ENCODE measurements at regions not wholly inside any gene's neighbourhood (a gene's known extent, or its start where the extent isn't known, plus 50 kb on each side); places are given as distances from the start of the nearest gene placed in this dataset.

DNA sequence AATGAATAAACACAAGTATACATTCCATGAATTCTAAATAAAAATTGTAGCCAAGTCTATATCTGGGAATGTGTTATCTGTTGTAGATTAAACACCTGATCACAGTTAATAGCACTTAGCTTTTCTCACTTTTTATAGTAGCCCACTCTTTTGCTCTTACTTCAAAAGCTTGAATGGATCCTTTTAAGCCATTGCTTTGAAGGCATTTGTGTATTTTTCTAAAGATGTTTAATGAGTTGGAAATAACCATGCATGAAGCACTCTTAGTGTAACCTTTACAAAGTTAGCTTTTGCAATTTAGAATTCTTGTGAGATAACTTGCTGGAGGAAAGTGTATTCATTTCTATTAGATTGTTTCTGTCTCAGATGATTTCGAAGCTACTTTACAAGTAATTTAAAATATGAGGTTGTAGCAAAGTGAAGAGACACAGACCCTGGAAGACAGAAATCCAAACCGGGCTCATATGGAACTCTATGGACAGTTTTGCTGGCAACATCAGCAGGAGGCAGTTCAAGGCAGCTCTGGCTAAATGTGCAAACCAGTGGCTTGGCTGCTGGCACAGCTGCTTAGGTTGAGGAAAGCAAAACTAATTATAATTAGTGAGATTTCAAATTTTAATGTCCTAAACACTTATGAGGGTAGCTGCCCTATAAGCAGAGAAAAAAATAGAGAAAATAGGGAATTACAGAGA is 469.8 kb upstream of the ZEB2 start:
- CTCF ChIA-PET, result no interaction called here

More for the DNA sequence above, 469.8 kb upstream of the ZEB2 start:
- no peaks in the 10 kb centered on the region for H3K79me2 ChIP-seq (ENCODE audit: insufficient read depth, low read length)
- no peak for TF ChIP-seq CBX3 (IDR thresholded peaks at IDR 0.05; ENCODE audit: low read depth)
- no peak for TF ChIP-seq CEBPB (IDR thresholded peaks at IDR 0.05; ENCODE audit: low read depth)
- TF ChIP-seq SRF (IDR thresholded peaks at IDR 0.05; ENCODE audit: low read depth), result no peak
- no peak for TF ChIP-seq ELF1 (IDR thresholded peaks at IDR 0.05; ENCODE audit: borderline replicate concordance, low read depth)
- TF ChIP-seq, protein P1, sequence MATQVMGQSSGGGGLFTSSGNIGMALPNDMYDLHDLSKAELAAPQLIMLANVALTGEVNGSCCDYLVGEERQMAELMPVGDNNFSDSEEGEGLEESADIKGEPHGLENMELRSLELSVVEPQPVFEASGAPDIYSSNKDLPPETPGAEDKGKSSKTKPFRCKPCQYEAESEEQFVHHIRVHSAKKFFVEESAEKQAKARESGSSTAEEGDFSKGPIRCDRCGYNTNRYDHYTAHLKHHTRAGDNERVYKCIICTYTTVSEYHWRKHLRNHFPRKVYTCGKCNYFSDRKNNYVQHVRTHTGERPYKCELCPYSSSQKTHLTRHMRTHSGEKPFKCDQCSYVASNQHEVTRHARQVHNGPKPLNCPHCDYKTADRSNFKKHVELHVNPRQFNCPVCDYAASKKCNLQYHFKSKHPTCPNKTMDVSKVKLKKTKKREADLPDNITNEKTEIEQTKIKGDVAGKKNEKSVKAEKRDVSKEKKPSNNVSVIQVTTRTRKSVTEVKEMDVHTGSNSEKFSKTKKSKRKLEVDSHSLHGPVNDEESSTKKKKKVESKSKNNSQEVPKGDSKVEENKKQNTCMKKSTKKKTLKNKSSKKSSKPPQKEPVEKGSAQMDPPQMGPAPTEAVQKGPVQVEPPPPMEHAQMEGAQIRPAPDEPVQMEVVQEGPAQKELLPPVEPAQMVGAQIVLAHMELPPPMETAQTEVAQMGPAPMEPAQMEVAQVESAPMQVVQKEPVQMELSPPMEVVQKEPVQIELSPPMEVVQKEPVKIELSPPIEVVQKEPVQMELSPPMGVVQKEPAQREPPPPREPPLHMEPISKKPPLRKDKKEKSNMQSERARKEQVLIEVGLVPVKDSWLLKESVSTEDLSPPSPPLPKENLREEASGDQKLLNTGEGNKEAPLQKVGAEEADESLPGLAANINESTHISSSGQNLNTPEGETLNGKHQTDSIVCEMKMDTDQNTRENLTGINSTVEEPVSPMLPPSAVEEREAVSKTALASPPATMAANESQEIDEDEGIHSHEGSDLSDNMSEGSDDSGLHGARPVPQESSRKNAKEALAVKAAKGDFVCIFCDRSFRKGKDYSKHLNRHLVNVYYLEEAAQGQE (IDR thresholded peaks at IDR 0.05; ENCODE audit: low read depth), result no peak
- TF ChIP-seq, protein P2, sequence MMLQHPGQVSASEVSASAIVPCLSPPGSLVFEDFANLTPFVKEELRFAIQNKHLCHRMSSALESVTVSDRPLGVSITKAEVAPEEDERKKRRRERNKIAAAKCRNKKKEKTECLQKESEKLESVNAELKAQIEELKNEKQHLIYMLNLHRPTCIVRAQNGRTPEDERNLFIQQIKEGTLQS (IDR thresholded peaks at IDR 0.05), result no peak
- TF ChIP-seq RAD21 (IDR thresholded peaks at IDR 0.05; ENCODE audit: low read depth), result no peak
- TF ChIP-seq YY1 (IDR thresholded peaks at IDR 0.05; ENCODE audit: extremely low read depth, insufficient replicate concordance, low read depth, low read length), result no peak
- no peak for TF ChIP-seq ZFX (IDR thresholded peaks at IDR 0.05)
- no peak for TF ChIP-seq POLR2A (IDR thresholded peaks at IDR 0.05; ENCODE audit: borderline replicate concordance, extremely low read depth, insufficient read depth, insufficient read length)
- TF ChIP-seq SIN3A (IDR thresholded peaks at IDR 0.05; ENCODE audit: low read depth), result no peak
- TF ChIP-seq SP1 (IDR thresholded peaks at IDR 0.05; ENCODE audit: low read depth), result no peak
- no peak for TF ChIP-seq ZNF274 (IDR thresholded peaks at IDR 0.05; ENCODE audit: low read depth, low read length)
- TF ChIP-seq POLR2AphosphoS5 (IDR thresholded peaks at IDR 0.05; ENCODE audit: low read depth, low read length), result no peak
- TF ChIP-seq FOSL1 (IDR thresholded peaks at IDR 0.05; ENCODE audit: low read depth), result no peak
- no peak for TF ChIP-seq JUND (IDR thresholded peaks at IDR 0.05)
- TF ChIP-seq EGR1 (IDR thresholded peaks at IDR 0.05; ENCODE audit: low read depth), result no peak
- no peak for TF ChIP-seq EZH2 (IDR thresholded peaks at IDR 0.05)
- H3K4me2 ChIP-seq (ENCODE audit: low read length), result no peak overlapping the region
- no peaks in the 10 kb centered on the region for H3K27me3 ChIP-seq (ENCODE audit: insufficient read depth, low read length)
- H4K20me1 ChIP-seq (ENCODE audit: insufficient read depth), result no peaks in the 10 kb centered on the region
- no peaks in the 10 kb centered on the region for H3K9me2 ChIP-seq (ENCODE audit: insufficient read depth)
- ChIA-PET POLR2A (no interaction called here), RAD21 (ENCODE audit: low non-redundant PET in 1 of 2, low total read pairs in 2 of 2, uncharacterized antibody in 2 of 2, unreplicated experiment in 2 of 2) (no interaction called here)
- BruUV-seq (replicated peaks), result no TSS peak
- H3K9ac ChIP-seq (ENCODE audit: low read length), result no peak overlapping the region
- no peaks in the 10 kb centered on the region for H3K9me3 ChIP-seq (ENCODE audit: control insufficient read depth in 1 of 2, insufficient read depth in 1 of 2, low read depth in 1 of 2, low read length in 2 of 2)
- H2AFZ ChIP-seq (ENCODE audit: low read depth, low read length, poor library complexity, severe bottlenecking), result no peak overlapping the region
- H3K27ac ChIP-seq (ENCODE audit: low read depth, low read length), result no peak overlapping the region
- intact Hi-C loops (cut with micrococcal nuclease), result no loop called here
- no peak for DNase-seq (ENCODE audit: low read depth, low spot score)
- H3K4me3 ChIP-seq (replicated peaks in 1 of 2; ENCODE audit: low read depth in 1 of 2, low read length in 2 of 2), result no peak overlapping the region
- H3K4me1 ChIP-seq (ENCODE audit: control insufficient read depth in 1 of 2, insufficient read depth in 2 of 2, low read length in 2 of 2), result no peaks in the 10 kb centered on the region
- ATAC-seq, result no peak
- no peaks in the 10 kb centered on the region for H3K36me3 ChIP-seq (ENCODE audit: control insufficient read depth in 1 of 2, insufficient read depth in 2 of 2, low read length in 2 of 2)
